AG08396 (cell line): ENCODE measurements at regions not wholly inside any gene's neighbourhood (a gene's known extent, or its start where the extent isn't known, plus 50 kb on each side); places are given as distances from the start of the nearest gene placed in this dataset.
"Not testable (repeated sequence)": the region's sequence is repeated elsewhere in the genome, so short reads cannot be mapped to it uniquely, and the experiment has no call there.

ENCODE experiments used
- DNase-seq: peaks from one replicate; pipeline ENCODE4 v3.0.0; 2012; ENCODE audit warnings: low spot score, mixed read lengths

GRCh38 chr6:169014211-169015197 is 239.1 kb downstream of the THBS2 start:
- no peak for DNase-seq

DNA sequence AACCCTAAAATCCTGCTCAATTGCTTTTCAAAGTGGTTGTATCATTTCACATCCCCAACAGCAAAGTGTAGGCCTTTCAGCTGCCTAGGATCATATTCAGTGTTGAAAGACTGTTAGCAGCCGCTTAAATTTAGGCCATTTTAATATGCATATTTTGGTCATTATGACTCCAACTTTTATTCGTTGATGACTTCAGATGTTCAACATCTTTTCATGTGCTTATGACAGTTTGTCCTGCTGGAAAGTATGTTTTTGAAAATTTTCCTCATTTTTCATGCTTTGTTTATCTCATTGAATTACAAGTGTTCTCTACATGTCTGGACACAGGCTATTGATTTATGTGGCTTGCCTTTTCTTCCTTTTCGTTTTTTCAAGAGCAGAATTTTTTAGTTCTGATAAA is 244.0 kb downstream of the THBS2 start:
- no peak for DNase-seq

- DNase-seq: no peak
Measured at GRCh38 chr6:169008641-169009257, 244.9 kb downstream of the THBS2 start.

DNA sequence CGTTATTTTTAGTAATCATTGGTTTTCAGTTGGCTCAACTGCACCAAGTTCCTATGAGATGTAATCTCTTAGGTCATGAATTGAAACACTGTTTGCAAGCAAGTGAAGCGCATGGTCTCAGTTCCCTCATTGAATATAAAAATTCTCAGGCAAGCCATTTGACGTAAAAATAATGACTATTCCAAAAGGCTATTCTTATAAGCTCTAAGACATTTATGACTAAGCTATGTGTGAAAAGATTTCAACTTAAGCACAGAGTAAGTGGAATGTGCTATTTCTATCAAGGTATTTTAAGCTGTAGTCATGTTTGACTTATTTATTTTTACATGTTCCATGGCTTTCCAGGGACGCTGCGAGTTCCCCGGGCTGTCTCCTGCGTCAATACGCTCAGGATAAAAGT is 248.5 kb downstream of the THBS2 start:
- no peak for DNase-seq

DNA sequence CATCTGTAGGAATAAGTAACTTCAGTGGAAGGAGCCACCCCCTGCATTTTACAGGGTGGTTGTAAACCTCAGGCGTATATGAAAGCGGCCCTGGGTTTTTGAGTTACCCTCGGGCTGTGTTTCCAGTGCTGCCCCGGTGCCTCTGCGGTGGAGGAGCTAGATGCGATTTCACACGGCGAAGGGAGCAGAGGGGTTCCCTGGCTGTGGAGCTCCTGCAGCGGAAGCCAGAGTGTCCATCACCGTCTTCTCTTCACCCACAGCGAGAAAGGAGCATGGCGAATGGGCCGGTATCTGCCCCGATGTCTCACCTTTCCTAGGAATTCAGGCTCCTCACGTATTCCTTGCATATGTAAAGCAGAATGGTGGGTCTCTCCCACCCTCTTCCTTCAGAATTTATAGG is 253.6 kb downstream of the THBS2 start:
- no peak for DNase-seq

GRCh38 chr6:168999392-168999791 is 254.3 kb downstream of the THBS2 start:
- DNase-seq: no peak

DNA sequence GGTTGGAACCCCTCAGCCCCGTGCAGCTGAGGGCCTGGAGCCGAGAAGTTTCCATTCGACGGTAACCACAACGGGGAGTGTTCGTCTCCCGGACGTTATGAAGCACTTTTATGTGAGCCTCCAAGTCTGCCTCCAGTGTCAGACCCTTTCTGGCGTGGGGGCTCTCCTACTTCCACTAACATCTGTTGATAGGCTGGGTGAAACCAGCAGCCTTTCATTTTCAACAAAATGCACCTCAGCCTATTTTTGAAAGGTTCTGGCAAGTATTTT is 257.4 kb downstream of the THBS2 start:
- no peak for DNase-seq

GRCh38 chr6:168995526-168996355 is 257.9 kb downstream of the THBS2 start:
- DNase-seq: no peak

DNA sequence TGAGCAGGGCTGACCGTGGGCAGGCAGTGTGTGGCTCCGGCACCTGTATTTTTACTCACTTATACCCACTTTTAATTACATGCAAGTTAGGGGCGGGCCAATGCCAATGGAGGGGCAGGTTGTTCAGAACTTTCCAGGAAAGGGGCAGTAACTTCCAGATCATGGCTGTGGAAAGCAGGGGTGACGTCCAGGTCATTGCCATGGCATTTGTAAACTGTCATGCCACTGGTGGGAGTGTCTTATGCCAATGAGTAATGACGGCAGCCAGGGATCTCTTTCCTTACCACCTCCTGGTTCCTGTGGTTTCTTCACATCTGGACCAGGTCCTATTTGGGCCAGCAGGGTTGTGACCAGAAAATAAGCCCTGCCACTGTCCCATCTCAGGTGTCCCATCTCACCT is 258.7 kb downstream of the THBS2 start:
- DNase-seq: no peak

- DNase-seq: no peak
Measured at GRCh38 chr6:168992446-168993144, 261.1 kb downstream of the THBS2 start.

GRCh38 chr6:168991695-168992094 is 262.0 kb downstream of the THBS2 start:
- DNase-seq: not testable (repeated sequence)

DNA sequence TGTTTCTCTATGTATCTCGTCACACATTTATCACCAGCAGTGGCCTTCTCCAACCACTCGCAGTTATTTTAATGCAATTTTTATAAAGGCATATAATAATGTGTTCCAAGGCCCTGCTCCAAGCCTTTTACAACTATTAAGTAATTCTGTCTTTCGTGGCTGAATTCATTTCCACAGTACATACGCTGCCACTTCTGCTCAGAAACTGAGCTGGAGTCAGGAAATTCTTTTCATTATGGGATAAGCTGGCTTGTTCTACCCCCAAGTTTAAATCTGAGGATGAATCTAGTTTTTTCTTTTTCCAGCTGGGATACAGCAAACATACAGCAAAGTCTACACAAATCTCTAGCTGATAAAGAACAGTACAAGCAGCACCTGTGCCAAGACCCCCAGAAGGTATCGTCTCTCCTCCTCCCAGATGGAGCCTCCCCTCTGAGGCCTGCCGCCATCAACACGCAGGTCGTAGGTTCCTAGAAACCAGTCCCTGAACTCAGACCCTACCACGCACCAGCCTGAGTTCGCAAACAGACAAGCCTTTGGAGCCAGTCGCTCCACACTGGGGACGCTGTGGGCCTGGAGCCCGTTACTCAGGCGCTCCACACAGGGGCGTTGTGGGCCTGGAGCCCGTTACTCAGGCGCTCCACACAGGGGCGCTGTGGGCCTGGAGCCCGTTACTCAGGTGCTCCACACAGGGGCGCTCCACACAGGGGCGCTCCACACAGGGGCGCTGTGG is 263.5 kb downstream of the THBS2 start:
- DNase-seq: no peak

DNA sequence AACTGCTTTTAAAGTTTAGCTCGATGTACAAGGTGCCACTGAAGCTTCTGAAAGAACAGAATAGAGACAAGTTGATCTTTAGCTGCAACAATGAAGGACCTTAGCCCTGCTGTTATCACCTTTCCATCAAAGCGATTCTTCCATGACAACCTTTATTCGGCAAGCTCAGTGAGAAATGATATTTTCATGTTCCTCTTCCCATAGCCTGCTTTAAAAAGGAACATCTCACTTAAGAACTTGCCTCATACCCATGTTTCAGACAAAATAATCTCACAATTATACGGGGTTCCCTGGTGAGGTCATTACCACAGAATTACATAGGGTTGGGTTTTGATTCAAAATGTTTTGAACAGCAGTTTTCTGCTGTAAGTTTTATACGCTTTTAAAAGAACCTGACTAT is 264.2 kb downstream of the THBS2 start:
- DNase-seq: no peak

- peak; percentile 35 for DNase-seq
Measured at GRCh38 chr6:168988801-168989200, 264.8 kb downstream of the THBS2 start.

DNA sequence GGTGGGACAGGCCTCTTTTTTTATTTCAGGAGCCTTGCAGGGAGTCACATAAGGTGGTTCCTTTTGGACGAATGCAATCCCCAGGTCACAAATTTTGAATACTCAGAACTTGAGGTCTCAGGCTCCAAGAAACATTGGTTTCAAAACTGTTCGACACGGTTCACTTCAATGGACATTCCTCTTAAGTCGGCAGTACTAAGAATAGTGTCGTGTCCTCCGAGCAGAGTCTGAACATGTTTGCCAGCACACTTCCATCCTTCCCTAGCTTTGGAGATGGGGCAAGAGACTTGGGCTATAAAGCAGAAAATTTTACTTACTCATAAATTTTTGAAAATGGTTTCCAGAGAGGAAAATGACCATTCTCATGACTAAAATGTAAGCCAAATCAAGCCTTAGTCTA is 265.4 kb downstream of the THBS2 start:
- DNase-seq: no peak

GRCh38 chr6:168985705-168986104 is 267.9 kb downstream of the THBS2 start:
- no peak for DNase-seq

GRCh38 chr6:168983925-168984324 is 269.7 kb downstream of the THBS2 start:
- DNase-seq: no peak

DNA sequence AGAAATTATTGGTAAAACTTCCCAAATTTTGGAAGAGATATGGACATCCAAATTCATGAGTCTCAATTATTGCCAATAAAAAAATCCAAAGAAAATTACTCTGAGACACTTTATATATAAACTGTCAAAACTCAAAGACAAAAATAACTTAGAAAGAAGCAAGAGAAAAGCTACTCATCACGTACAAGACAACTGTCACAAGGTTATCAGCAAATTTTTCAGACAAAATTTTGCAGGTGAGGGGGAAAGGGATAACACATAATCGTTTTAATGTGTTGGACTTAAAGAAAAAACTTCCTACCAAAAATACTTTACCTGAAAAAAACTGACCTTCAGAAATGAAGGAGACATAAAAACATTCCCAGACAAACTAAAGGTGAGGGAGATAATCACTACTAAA is 272.5 kb downstream of the THBS2 start:
- no peak for DNase-seq

- no peak for DNase-seq
Measured at GRCh38 chr6:168979254-168979653, 274.4 kb downstream of the THBS2 start.

DNA sequence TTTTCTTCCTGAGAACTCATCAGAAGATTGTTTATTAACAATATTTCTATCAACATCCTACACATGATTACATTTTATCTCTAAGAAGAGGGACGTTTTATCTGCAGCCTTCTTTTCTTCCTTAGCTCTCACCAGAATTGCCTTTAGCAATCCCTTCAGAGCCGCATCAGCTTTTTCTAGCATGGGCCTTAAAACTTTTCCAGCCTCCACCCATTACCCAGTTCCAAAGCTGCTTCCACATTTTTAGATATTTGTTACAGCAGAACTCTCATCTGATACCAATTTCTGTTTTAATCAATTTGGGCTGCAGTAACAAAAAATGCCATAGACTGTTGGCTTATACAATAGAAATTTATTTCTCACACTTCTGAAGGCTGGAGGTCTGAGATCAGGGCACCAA is 281.5 kb downstream of the THBS2 start:
- no peak for DNase-seq

GRCh38 chr6:168971549-168971948 is 282.1 kb downstream of the THBS2 start:
- DNase-seq: no peak

DNA sequence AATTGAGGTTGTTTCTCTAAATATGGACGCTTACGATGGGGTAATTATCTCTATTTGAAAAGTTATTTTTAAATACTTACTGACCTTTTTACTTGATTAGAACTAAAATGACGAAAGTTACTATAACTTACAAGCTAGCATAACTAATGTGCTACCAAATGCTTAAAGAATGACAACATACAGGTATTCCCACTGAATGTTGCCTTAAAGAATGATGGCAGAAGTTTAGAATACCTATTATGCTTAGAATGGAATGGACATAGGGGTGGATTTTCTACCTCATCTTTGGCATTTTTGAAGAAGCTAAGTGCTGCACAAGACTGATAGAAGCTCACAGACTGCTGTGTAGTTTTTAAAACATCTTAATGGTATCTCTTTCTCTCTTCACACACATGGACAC is 284.8 kb downstream of the THBS2 start:
- no peak for DNase-seq
